Endothelial cell of umbilical vein (primary cell): ENCODE measurements at regions not wholly inside any gene's neighbourhood (a gene's known extent, or its start where the extent isn't known, plus 50 kb on each side); places are given as distances from the start of the nearest gene placed in this dataset. TPM values are rescaled to one million over a fixed set of nuclear protein-coding genes. Genes with fewer than 3 reads are reported as not detected.

Source experiments
- BruUV-seq: library from RNA; stranded (reverse); fragments of 400-500 nt; replicated peaks from 2 replicates; lab custom pipeline; 2021; lab: Mats Ljungman, UMichigan
- CTCF ChIA-PET: fragments of 300-600, 350-600 bp; sonication (Branson Sonifier 250); formaldehyde crosslinking; loops from one replicate; lab custom pipeline; 2021; ENCODE audit warnings: antibody characterized with exemption, inconsistent platforms; lab: Charles Lee
- POLR2A ChIA-PET: fragments of 300-600, 350-600 bp; sonication (Branson Sonifier 250); formaldehyde crosslinking; loops from one replicate; lab custom pipeline; 2021; ENCODE audit warnings: antibody characterized with exemption, inconsistent platforms; lab: Charles Lee
- DNase-seq: peaks from one replicate; pipeline ENCODE4 v3.0.0-alpha.2; 2011; ENCODE audit warnings: low read depth, low spot score
- FAIRE-seq: peaks from 2 replicates; lab custom pipeline; 2011; peaks lifted over from hg19 to GRCh38; lab: Jason Lieb, UNC
- H2AFZ ChIP-seq: 2 replicates; pipeline ENCODE4 v1.6.0; 2012; ENCODE audit warnings: low read depth, low read length, control low read depth, inconsistent platforms
- H3K27ac ChIP-seq: 2 replicates; pipeline ENCODE4 v1.5.1; 2011; ENCODE audit warnings: low read depth, mild to moderate bottlenecking, control low read depth, low read length, moderate library complexity; ENCODE audit not compliant: insufficient read depth
- H3K27me3 ChIP-seq, 2 experiments: 2 replicates each; pipeline versions ENCODE4 v1.6.0 to v1.6.1; 2011; ENCODE audit warnings: low read length in 2 of 2, mixed read lengths in 1 of 2; ENCODE audit not compliant: control insufficient read depth in 2 of 2, insufficient read depth in 2 of 2
- H3K36me3 ChIP-seq, 2 experiments: 2 replicates in 1 of 2; 3 replicates in 1 of 2; pipeline ENCODE4 v1.5.1; 2011; ENCODE audit warnings: low read length in 2 of 2, mild to moderate bottlenecking in 1 of 2, moderate library complexity in 1 of 2; ENCODE audit not compliant: control insufficient read depth in 2 of 2, insufficient read depth in 2 of 2; ENCODE audit errors: extremely low read depth in 1 of 2
- H3K4me1 ChIP-seq: 3 replicates; pipeline ENCODE4 v1.5.1; 2011; ENCODE audit warnings: mild to moderate bottlenecking, low read length; ENCODE audit not compliant: control insufficient read depth, insufficient read depth; ENCODE audit errors: extremely low read depth
- H3K4me2 ChIP-seq: 2 replicates; pipeline ENCODE4 v1.6.1; 2011; ENCODE audit warnings: low read length, control low read depth, mixed read lengths; ENCODE audit not compliant: insufficient read depth
- H3K4me3 ChIP-seq, 3 experiments: fragments of 200-600 bp in 1 of 3; sonication (generic), shearing (Covaris generic) in 1 of 3; replicated peaks in 1 of 3; 2 replicates each; pipeline ENCODE4 v1.5.1; 2011 to 2016; ENCODE audit warnings: control low read depth in 3 of 3, low read length in 3 of 3, mild to moderate bottlenecking in 2 of 3, inconsistent platforms in 1 of 3, low read depth in 1 of 3, moderate library complexity in 1 of 3; ENCODE audit not compliant: insufficient read depth in 1 of 3
- H3K79me2 ChIP-seq: 2 replicates; pipeline ENCODE4 v1.6.0; 2012; ENCODE audit warnings: low read length, inconsistent platforms; ENCODE audit not compliant: control insufficient read depth, insufficient read depth
- H3K9ac ChIP-seq: replicated peaks from 2 replicates; pipeline ENCODE3; 2011; ENCODE audit warnings: low read length, control low read depth; ENCODE audit not compliant: insufficient read depth; ENCODE audit errors: extremely low read depth
- H3K9me1 ChIP-seq: replicated peaks from 3 replicates; pipeline ENCODE4 v1.6.0; 2011; ENCODE audit warnings: mild to moderate bottlenecking, low read length; ENCODE audit not compliant: control insufficient read depth, insufficient read depth; ENCODE audit errors: extremely low read depth
- H3K9me3 ChIP-seq: replicated peaks from 2 replicates; pipeline ENCODE4 v1.5.1; 2012; ENCODE audit warnings: low read length, inconsistent platforms; ENCODE audit not compliant: control insufficient read depth, insufficient read depth
- H4K20me1 ChIP-seq: replicated peaks from 2 replicates; pipeline ENCODE3; 2011; ENCODE audit warnings: mild to moderate bottlenecking, low read length; ENCODE audit not compliant: control insufficient read depth, insufficient read depth; ENCODE audit errors: extremely low read depth
- CTCF ChIP-seq, 2 donors: IDR thresholded peaks; 1 replicate in 1 of 2; 2 replicates in 1 of 2; pipeline ENCODE4 v1.5.1; 2011; ENCODE audit warnings: low read length in 2 of 2, mild to moderate bottlenecking in 2 of 2, moderate library complexity in 2 of 2, control low read depth in 1 of 2, inconsistent platforms in 1 of 2, low read depth in 1 of 2; ENCODE audit not compliant: insufficient read depth in 1 of 2; ENCODE audit errors: extremely low read depth in 1 of 2
- EZH2 ChIP-seq: IDR thresholded peaks from 2 replicates; pipeline ENCODE4 v1.6.1; 2012; ENCODE audit warnings: borderline replicate concordance, low read depth, mild to moderate bottlenecking, moderate library complexity, low read length, inconsistent platforms; ENCODE audit not compliant: severe bottlenecking
- FOS ChIP-seq: IDR thresholded peaks from 2 replicates; pipeline ENCODE4 v1.6.1; 2011; ENCODE audit warnings: mild to moderate bottlenecking, low read length, moderate library complexity, borderline replicate concordance; ENCODE audit not compliant: insufficient read depth
- GATA2 ChIP-seq: IDR thresholded peaks from 2 replicates; pipeline ENCODE4 v1.7.0; 2011; ENCODE audit warnings: low read depth, mild to moderate bottlenecking, moderate library complexity, mixed read lengths, low read length; ENCODE audit not compliant: insufficient read length, insufficient read depth
- JUN ChIP-seq: IDR thresholded peaks from 2 replicates; pipeline ENCODE4 v1.6.1; 2011; ENCODE audit warnings: borderline replicate concordance, low read depth; ENCODE audit not compliant: insufficient read length, insufficient read depth
- MAX ChIP-seq: IDR thresholded peaks from 2 replicates; pipeline ENCODE4 v1.6.1; 2011; ENCODE audit not compliant: insufficient read depth, insufficient read length
- MYC ChIP-seq: IDR thresholded peaks from one replicate; pipeline ENCODE4 v1.6.1; 2011; ENCODE audit warnings: mild to moderate bottlenecking, low read depth, low read length
- POLR2A ChIP-seq: IDR thresholded peaks from 2 replicates; pipeline ENCODE4 v1.6.1; 2012; ENCODE audit warnings: low read depth, mild to moderate bottlenecking, control low read depth, low read length
- POLR2AphosphoS5 ChIP-seq: IDR thresholded peaks from 2 replicates; pipeline ENCODE4 v1.6.1; 2012; ENCODE audit warnings: low read depth, mild to moderate bottlenecking, control low read depth, low read length, moderate library complexity; ENCODE audit not compliant: insufficient read depth
- dilution Hi-C: fragments of 300-500 bp; cut with MboI; formaldehyde crosslinking; loops from one replicate; pipeline ENCODE4 v1.15.0; 2019; ENCODE audit warnings: low sequenced_read_pairs; ENCODE audit not compliant: extremely low pct_ligation_motif_present
- intact Hi-C: fragments of 100-400 bp; cut with micrococcal nuclease; formaldehyde crosslinking; loops from one replicate; pipeline ENCODE4 v1.10.0; 2022
- small RNA-seq: library from RNA; depleted of rRNA; stranded (forward); fragments of <200 nt; gene quantifications from one replicate; pipeline ENCODE3, GENCODE V24; 2012; ENCODE audit warnings: low replicate concordance, low read depth; ENCODE audit not compliant: insufficient read depth, insufficient read length

- no peak overlapping the region for H3K4me2 ChIP-seq
- TF ChIP-seq FOS (no peak), GATA2 (no peak), POLR2AphosphoS5 (no peak), POLR2A (no peak), MAX (no peak), EZH2 (no peak), MYC (no peak), JUN (no peak), CTCF (IDR thresholded peaks at IDR 0.05; ENCODE audit: extremely low read depth in 1 of 2, insufficient read depth in 1 of 2, low read depth in 1 of 2, low read length in 2 of 2) (no peak)
- H3K79me2 ChIP-seq: no peaks in the 10 kb centered on the region
- H3K27ac ChIP-seq: no peak overlapping the region
- DNase-seq: no peak
- H3K9me1 ChIP-seq: no peaks in the 10 kb centered on the region
- H3K9me3 ChIP-seq: no peaks in the 10 kb centered on the region
- H3K27me3 ChIP-seq: no peaks in the 10 kb centered on the region
- no peaks in the 10 kb centered on the region for H4K20me1 ChIP-seq
- ChIA-PET CTCF (interaction anchor here (1.0 kb wide), 1 partner anchor 22 kb away, joined by 3 read pairs; no protein-coding TSS in a partner anchor), POLR2A (no interaction called here)
- no peak overlapping the region for H3K9ac ChIP-seq
- dilution Hi-C loops (no loop called here), intact Hi-C loops (no loop called here)
- no peak overlapping the region for H3K4me3 ChIP-seq
- H3K4me1 ChIP-seq: no peaks in the 10 kb centered on the region
- H2AFZ ChIP-seq: no peak overlapping the region
- H3K36me3 ChIP-seq: no peaks in the 10 kb centered on the region
- BruUV-seq: no TSS peak
- FAIRE-seq: no peak
Observed at GRCh38 chr12:91239481-91239880, 56.9 kb upstream of the DCN start.

Small RNA genes in the stretch of these regions (small RNA-seq; reads per million reads assigned to genes)
- gene AC090049.2 (not detected), gene RF02110 (not detected)
